Astrocyte of the cerebellum (primary cell): ENCODE measurements at regions not wholly inside any gene's neighbourhood (a gene's known extent, or its start where the extent isn't known, plus 50 kb on each side); places are given as distances from the start of the nearest gene placed in this dataset.
A peak's percentile ranks its signal among the peaks of the same experiment; 100 is the strongest.

Source experiments
- DNase-seq: peaks from one replicate; pipeline ENCODE4 v3.0.0-alpha.2; 2011; ENCODE audit warnings: low read depth
- H3K4me3 ChIP-seq: 2 replicates; pipeline ENCODE4 v1.5.1; 2011; ENCODE audit warnings: mild to moderate bottlenecking, low read depth, low read length, moderate library complexity
- CTCF ChIP-seq: IDR thresholded peaks from 2 replicates; pipeline ENCODE4 v1.5.1; 2012; ENCODE audit warnings: low read length, low read depth, moderate library complexity, mild to moderate bottlenecking; ENCODE audit errors: missing control alignments
- in situ Hi-C: cut with HindIII; loops from 2 replicates; pipeline ENCODE4 v1.10.0; 2017; ENCODE audit warnings: low sequenced_read_pairs

GRCh38 chr2:53067056-53067455 is 700.5 kb upstream of the CHAC2 start:
- in situ Hi-C loops: no loop called here
- TF ChIP-seq CTCF: no peak
- DNase-seq: no peak
- H3K4me3 ChIP-seq: no peak overlapping the region

- in situ Hi-C loops: no loop called here
- no peak overlapping the region for H3K4me3 ChIP-seq
- DNase-seq: no peak
- no peak for TF ChIP-seq CTCF
These were observed 703.5 kb upstream of the CHAC2 start for GRCh38 chr2:53064154-53064553.

GRCh38 chr2:53058526-53058925 is 709.1 kb upstream of the CHAC2 start:
- no peak overlapping the region for H3K4me3 ChIP-seq
- TF ChIP-seq CTCF: no peak
- in situ Hi-C loops: no loop called here
- DNase-seq: no peak

GRCh38 chr2:53053937-53054336 is 713.7 kb upstream of the CHAC2 start:
- H3K4me3 ChIP-seq: no peak overlapping the region
- TF ChIP-seq CTCF: no peak
- in situ Hi-C loops: no loop called here
- no peak for DNase-seq

GRCh38 chr2:53051157-53051556 is 716.4 kb upstream of the CHAC2 start:
- TF ChIP-seq CTCF: no peak
- no peak overlapping the region for H3K4me3 ChIP-seq
- no peak for DNase-seq
- in situ Hi-C loops: no loop called here

- no peak for DNase-seq
- in situ Hi-C loops: no loop called here
- H3K4me3 ChIP-seq: no peak overlapping the region
- peak; percentile 24 for TF ChIP-seq CTCF
These were observed 726.9 kb upstream of the CHAC2 start for GRCh38 chr2:53040536-53041229.
